ENCODE measurements at regions not wholly inside any gene's neighbourhood (a gene's known extent, or its start where the extent isn't known, plus 50 kb on each side); places are given as distances from the start of the nearest gene placed in this dataset.
"Not testable (repeated sequence)": the region's sequence is repeated elsewhere in the genome, so short reads cannot be mapped to it uniquely, and the experiment has no call there.

DNA sequence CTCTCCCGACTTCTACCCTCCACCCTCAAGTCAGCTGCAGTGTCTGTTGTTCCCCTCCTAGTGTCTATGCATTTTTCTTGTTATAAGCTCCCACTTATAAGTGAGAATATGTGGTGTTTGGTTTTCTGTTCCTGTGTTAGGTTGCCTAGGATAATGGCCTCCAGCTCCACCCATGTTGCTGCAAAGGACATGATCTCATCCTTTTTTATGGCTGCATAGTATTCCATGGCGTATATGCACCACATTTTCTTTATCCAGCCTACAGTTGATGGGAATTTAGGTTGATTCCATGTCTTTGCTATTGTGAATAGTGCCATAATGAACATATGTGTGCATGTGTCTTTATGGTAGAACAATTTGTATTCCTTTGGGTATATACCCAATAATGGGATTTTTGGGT is 80.7 kb downstream of the SPTSSA start:
- not testable (repeated sequence) for DNase-seq (ENCODE audit: low read depth)

DNA sequence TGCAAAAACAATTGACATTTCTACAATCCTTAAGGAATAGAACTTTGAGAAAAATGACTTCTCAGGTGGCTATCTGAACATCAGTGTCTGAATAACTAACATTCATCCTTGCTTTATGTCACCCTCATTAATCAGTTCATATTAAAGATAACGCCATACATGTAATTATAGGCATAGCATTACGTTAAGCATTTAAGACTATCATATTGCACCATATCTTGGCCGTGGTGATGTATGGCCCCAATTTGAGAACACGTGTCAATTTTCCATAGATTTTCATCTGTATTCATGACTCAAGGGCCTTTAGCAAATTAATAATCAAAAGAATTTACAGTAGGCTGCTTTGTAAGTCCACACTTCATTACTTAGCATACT is 81.6 kb downstream of the SPTSSA start:
- no peak for DNase-seq (ENCODE audit: low read depth)

DNA sequence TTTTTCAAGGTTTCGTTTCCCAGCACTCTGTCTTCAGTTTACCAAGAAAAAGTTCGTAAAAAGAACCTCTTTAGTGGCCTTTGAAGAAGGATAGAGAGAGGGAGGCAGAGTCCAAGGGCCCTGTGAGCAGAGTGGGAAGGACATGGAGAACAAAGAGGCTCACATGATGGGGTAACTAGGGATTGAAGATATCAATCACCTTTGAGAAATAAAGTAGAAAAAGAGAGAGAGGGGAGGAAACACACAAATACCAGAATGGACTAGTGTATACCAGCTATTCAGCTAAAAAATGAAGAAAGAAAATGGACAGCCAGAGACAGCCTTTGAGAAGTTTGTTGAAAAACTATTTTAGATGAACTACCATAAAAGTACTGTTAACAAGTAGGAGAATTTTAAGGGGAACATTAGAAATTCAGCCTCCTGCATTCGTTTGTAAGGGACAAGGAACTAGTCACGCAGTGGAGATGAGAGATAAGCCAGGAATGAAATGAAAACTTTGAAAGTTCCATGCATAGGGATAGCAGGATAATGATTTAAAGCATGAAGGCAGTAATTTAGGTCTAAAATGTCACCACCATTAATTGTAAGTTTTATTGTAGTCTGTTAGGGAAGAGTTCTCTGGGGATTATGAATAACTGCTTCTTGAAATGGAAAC is 82.1 kb downstream of the SPTSSA start:
- DNase-seq (ENCODE audit: low read depth) = no peak

DNA sequence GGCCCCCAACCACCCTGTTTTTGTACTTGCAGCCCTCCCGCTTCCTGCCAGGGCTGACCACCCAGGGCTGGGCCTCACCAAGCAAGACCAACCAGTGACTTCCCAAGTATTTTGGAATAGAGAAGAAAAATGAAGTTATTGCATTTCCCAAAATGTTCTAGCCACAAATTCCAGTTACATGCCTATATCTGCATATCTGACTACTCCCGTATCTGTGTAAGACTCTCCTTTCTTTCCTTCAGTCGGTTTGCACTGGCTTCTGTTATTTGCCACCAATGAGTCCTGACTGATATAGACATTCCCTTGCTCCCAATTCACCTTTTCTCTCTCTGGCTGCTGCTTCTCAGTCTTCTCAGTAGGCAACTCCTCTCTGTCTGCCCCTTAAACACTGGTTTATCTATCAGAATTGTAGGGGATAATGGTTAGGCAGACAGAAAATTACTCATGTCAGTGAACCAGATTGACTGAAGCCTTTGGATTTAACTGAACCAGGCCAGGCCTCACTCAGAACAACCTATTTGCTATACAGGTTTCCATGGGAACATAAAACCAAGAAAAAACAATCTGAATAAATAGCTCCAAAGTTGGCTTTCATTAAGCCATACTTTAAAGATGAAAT is 85.3 kb downstream of the SPTSSA start:
- no peak for DNase-seq (ENCODE audit: low read depth)

- DNase-seq (ENCODE audit: low read depth) = no peak
Measured at GRCh38 chr14:34374998-34375740, 86.9 kb downstream of the SPTSSA start.

DNA sequence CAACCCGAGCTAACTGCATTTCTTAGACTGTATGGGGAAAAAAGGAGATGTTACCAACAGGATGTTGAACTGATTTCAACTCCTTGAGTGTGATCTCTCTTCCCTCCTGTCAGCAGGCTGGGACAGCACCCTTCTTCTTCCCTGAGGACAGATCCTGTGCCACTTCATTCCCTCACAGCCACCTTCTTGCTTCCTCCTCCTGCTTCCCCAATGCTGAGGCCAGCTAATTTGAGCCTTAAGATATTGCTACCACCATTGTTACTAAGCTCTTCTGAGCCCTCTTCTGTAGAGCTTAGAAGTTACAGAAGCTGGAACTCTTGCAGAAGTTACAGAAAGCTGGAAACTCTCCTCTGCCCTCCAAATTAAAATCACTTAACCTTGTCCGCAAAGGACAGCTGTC is 88.8 kb downstream of the SPTSSA start:
- no peak for DNase-seq (ENCODE audit: low read depth)

- DNase-seq (ENCODE audit: low read depth) = peak; percentile 18
Measured at GRCh38 chr14:34372786-34373185, 89.3 kb downstream of the SPTSSA start.

GRCh38 chr14:34369648-34370030 is 92.4 kb downstream of the SPTSSA start:
- peak; percentile 44 for DNase-seq (ENCODE audit: low read depth)

- no peak for DNase-seq (ENCODE audit: low read depth)
Measured at GRCh38 chr14:34368971-34369647, 92.9 kb downstream of the SPTSSA start.

DNA sequence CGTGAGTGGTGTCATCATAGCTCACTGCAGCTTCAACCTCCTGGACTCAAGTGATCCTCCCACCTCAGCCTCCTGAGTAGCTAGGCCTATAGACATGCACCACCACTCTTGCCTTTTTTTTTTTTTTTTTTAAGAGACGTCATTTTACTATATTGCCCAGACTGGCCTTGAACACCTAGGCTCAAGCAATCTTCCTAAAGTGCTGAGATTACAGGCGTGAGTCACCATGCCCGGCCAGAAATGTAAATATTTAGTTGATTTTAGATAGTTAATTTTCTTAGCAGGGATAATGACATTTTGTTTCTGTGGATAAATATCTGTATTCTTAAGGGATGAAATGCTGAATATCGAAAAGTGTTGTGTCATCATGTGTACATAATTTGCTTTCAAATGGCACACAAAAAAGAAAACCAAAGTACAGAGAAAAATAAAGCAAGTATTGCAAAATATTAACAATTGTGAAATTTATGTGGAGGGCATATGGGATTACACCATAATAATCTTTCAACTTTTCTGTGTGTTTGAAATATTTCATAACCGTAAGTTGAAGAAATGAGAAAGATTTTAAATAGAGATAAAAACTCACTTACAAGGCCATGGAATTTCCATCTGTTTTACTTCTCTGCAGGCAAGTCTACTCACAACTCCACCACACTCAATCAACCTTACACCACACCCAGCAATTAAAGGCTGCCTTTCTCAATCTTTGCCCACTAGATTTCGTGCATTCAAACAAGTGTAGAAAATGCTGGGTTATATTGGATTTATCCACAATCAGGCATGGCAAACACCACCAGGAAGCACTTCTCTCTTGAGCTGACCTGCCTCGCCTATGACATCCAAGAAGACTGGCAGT is 93.7 kb downstream of the SPTSSA start:
- peak; percentile 98 for DNase-seq (ENCODE audit: low read depth)

GRCh38 chr14:34365309-34365915 is 96.6 kb downstream of the SPTSSA start:
- DNase-seq (ENCODE audit: low read depth) = peak; percentile 40

DNA sequence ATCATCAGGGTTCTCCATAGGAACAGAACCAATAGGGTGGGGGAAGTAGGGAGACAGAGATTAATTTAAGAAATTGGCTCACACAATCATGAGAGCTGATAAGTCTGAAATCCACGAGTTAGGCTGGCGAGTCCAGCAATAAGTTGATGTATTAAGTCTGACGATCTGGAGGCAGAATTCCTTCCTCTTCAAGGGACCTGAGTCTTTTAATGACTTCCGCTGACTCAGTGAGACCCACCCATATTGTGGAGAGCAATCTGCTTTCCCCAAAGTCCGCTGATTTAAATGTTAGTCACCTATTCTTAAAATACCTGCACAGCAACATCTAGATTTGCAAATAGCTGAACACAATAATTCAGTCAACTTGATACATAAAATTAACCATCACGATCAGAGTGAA is 97.8 kb downstream of the SPTSSA start:
- no peak for DNase-seq (ENCODE audit: low read depth)

GRCh38 chr14:34363733-34364134 is 98.3 kb downstream of the SPTSSA start:
- peak; percentile 81 for DNase-seq (ENCODE audit: low read depth)

GRCh38 chr14:34362641-34363251 is 99.3 kb downstream of the SPTSSA start:
- DNase-seq (ENCODE audit: low read depth) = peak; percentile 62

DNA sequence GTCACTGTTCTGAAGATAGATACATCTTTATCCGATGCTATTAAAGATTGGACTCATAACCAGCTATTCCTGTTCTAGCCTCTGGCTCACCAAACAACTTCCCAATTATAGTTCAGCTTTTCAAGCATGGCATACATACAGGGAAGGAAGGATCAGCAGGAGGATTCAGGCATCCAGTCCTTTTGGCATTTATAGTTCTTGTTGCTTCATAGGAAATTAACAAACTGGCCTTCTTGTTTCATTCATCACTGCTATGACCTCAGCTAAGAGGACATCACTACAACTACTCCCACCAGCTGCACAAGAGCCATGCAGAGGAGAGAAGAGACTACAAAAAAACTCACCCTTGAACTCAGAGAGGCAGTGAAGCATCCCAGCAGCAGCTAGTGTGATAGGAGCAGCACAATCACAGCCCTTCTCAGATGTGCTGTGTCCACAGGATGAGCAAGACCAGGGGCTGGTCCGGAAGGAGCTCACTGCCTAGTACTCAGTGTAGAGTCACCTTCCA is 100.5 kb downstream of the SPTSSA start:
- DNase-seq (ENCODE audit: low read depth) = peak; percentile 94

GRCh38 chr14:34359420-34360117 is 102.5 kb downstream of the SPTSSA start:
- no peak for DNase-seq (ENCODE audit: low read depth)

- peak; percentile 86 for DNase-seq (ENCODE audit: low read depth)
Measured at GRCh38 chr14:34356264-34356654, 105.8 kb downstream of the SPTSSA start.

DNA sequence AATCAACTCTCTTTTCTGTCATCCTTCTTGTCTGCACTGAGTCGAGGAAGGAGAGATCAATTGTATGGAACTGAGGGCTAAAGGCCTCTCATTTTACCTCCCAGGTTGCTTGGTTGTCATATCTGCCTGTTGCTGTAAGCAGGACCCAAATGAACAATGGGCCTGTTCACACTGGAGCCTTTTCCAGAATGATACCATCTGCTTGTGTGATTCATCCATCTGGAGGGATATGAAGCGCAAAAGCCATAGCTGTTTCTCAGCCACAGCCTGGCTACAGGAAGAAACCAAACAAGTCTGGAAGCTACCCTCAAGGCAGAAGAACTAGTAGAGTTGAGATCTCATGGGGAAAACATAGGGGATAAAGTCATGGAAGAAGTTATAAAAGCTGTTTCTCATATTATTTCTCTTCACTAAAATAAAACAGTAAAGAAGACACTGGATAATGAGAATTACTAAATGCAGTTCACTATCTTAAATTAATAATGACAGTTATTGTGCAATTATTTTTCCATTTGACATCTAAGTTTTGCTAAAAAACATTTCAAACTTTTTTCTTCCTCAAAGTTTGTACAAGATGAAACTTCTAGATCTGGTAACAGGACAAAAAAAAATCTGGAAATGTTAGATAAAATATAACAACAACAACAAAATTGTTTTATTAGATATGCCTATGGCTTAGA is 106.3 kb downstream of the SPTSSA start:
- peak; percentile 93 for DNase-seq (ENCODE audit: low read depth)

DNA sequence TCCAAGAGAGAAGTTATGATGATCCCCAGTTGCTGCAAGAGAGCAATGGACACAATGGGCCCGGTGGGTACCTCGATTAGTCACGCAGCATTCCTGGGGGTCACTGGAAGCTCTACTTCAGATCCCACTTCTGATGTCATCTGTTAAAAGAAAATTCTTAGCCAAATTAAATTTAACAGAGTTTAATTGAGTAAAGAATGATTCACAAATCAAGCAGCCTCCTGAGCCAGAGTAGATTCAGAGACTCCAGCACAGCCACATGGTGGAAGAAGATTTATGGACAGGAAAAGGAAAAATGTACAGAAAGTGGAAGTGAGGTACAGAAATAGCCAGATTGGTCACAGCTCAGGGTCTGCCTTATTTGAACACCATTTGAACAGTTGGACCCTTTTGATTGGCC is 107.5 kb downstream of the SPTSSA start:
- DNase-seq (ENCODE audit: low read depth) = no peak

GRCh38 chr14:34350903-34351302 is 111.1 kb downstream of the SPTSSA start:
- no peak for DNase-seq (ENCODE audit: low read depth)
